Left lung (tissue), 4 donors: ENCODE measurements at regions not wholly inside any gene's neighbourhood (a gene's known extent, or its start where the extent isn't known, plus 50 kb on each side); places are given as distances from the start of the nearest gene placed in this dataset.
"Not testable (repeated sequence)": the region's sequence is repeated elsewhere in the genome, so short reads cannot be mapped to it uniquely, and the experiment has no call there.

Experiments used
- ATAC-seq: fragments of 200-7000 bp; cut with Tn5 transposase; one replicate; pipeline ENCODE4 v1.9.1; 2020; ENCODE audit warnings: moderate library complexity
- DNase-seq, 4 donors: peaks; one replicate each; pipeline ENCODE4 v3.0.0-alpha.2; 2013 to 2020
- H3K27ac ChIP-seq, 2 donors: fragments of 200-600 bp; sonication (generic) in 1 of 2; one replicate each; pipeline versions ENCODE4 v1.5.0 to v1.8.0; 2020 to 2021
- H3K27me3 ChIP-seq, 2 donors: fragments of 200-600 bp; sonication (generic) in 1 of 2; one replicate each; pipeline versions ENCODE4 v1.5.0 to v1.8.0; 2020 to 2021
- H3K36me3 ChIP-seq, 2 donors: fragments of 200-600 bp; sonication (generic) in 1 of 2; one replicate each; pipeline versions ENCODE4 v1.5.0 to v1.8.0; 2020 to 2021
- H3K4me1 ChIP-seq, 2 donors: fragments of 200-600 bp; one replicate each; pipeline ENCODE4 v1.8.0; 2021
- H3K4me3 ChIP-seq, 2 donors: fragments of 200-600 bp; sonication (generic) in 1 of 2; one replicate each; pipeline versions ENCODE4 v1.5.0 to v1.8.0; 2020 to 2021; ENCODE audit warnings: mild to moderate bottlenecking in 1 of 2
- H3K9me3 ChIP-seq, 2 donors: fragments of 200-600 bp; sonication (generic) in 1 of 2; one replicate each; pipeline versions ENCODE4 v1.5.0 to v1.8.0; 2020 to 2021
- intact Hi-C, 2 donors: fragments of 100-400 bp; cut with DNase I; formaldehyde crosslinking; loops; one replicate each; pipeline versions ENCODE4 v1.11.2 to v1.14.2; 2022
- TF ChIP-seq, protein P1 (sequence below), 2 donors: fragments of 200-600 bp; sonication (generic) in 1 of 2; IDR thresholded peaks; one replicate each; pipeline versions ENCODE4 v1.5.0 to v1.8.0; 2021; ENCODE audit warnings: antibody characterized with exemption in 2 of 2
- donor health status: DM: no; HTN: yes; CAD: no.
- donor health status: DM: no; HTN: no; CAD: no.

DNA sequence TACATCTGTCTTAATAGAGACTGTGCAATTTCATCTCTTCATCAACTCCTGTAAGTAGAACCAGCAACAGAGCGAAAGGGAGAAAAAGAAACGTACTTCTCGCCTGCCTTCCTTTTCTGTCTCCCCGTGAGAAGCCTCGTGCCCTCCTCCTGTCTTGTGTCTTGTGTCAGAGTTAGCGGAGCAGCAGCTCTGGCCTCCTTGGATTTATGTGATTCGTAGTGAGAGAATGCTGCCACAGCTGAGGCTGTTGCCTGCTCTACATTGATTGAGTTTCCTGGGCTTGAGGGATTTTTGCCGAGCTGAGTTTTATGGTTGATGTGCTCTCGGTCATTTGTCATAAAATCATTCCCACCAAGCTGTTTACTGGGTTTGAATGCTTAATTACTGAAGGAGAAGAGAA, 579.1 kb upstream of the RBFOX1 start:
- no peaks in the 10 kb centered on the region for H3K36me3 ChIP-seq
- no peak overlapping the region for H3K4me3 ChIP-seq
- no peaks in the 10 kb centered on the region for H3K27me3 ChIP-seq
- no peak overlapping the region for H3K27ac ChIP-seq
- DNase-seq (no peak), ATAC-seq (no peak)
- no peaks in the 10 kb centered on the region for H3K9me3 ChIP-seq
- intact Hi-C loops = no loop called here
- TF ChIP-seq, protein P1, sequence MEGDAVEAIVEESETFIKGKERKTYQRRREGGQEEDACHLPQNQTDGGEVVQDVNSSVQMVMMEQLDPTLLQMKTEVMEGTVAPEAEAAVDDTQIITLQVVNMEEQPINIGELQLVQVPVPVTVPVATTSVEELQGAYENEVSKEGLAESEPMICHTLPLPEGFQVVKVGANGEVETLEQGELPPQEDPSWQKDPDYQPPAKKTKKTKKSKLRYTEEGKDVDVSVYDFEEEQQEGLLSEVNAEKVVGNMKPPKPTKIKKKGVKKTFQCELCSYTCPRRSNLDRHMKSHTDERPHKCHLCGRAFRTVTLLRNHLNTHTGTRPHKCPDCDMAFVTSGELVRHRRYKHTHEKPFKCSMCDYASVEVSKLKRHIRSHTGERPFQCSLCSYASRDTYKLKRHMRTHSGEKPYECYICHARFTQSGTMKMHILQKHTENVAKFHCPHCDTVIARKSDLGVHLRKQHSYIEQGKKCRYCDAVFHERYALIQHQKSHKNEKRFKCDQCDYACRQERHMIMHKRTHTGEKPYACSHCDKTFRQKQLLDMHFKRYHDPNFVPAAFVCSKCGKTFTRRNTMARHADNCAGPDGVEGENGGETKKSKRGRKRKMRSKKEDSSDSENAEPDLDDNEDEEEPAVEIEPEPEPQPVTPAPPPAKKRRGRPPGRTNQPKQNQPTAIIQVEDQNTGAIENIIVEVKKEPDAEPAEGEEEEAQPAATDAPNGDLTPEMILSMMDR (IDR thresholded peaks at IDR 0.05) = no peak
- no peaks in the 10 kb centered on the region for H3K4me1 ChIP-seq

DNA sequence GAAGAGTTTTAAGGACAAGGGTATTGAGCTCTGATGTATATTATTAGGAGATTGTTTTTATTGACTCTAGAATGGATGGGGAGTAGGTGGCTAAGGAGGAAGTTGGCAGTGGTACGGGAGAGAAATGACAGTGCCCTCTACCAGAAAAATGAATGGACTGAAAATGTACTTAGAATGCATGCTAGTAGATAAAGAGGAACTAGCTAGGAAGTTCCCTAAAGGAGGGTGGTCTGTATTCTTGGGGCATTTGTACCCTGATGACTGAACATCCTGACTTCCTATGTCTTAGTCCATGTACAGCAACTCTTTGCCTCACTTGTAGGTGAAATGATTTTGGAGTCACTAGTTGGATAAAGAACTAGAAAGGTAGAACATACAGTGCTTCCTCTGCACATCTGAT, 581.5 kb upstream of the RBFOX1 start:
- DNase-seq (no peak), ATAC-seq (no peak)
- Histone ChIP-seq H3K4me3 (no peak overlapping the region), H3K9me3 (no peaks in the 10 kb centered on the region), H3K27me3 (no peaks in the 10 kb centered on the region), H3K4me1 (no peaks in the 10 kb centered on the region), H3K36me3 (no peaks in the 10 kb centered on the region), H3K27ac (no peak overlapping the region)
- intact Hi-C loops = no loop called here
- TF ChIP-seq, protein P1 (IDR thresholded peaks at IDR 0.05) = no peak

DNA sequence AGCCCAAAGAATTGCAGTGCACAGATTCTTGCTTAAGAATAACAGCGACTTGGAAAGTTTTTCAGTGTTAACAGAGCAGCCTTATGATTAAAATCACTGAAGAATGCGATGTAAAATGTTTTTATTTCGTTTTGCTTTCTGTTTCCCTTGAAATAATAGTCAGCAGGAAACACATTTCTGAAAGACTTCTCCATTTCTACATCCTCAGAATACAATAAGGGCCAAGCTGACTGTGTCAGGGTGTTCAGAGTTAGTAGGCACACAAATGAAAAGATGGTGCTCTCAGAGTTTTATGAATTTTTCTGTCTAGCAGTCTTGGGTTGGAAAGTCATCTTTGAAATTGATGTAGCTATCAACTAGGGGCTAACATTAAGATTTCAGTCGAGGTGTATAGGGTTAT, 582.9 kb upstream of the RBFOX1 start:
- DNase-seq = no peak
- intact Hi-C loops = no loop called here
- no peaks in the 10 kb centered on the region for H3K4me1 ChIP-seq
- no peaks in the 10 kb centered on the region for H3K27me3 ChIP-seq
- TF ChIP-seq, protein P1 (IDR thresholded peaks at IDR 0.05) = no peak
- no peak for ATAC-seq
- no peak overlapping the region for H3K4me3 ChIP-seq
- H3K27ac ChIP-seq = no peak overlapping the region
- no peaks in the 10 kb centered on the region for H3K9me3 ChIP-seq
- no peaks in the 10 kb centered on the region for H3K36me3 ChIP-seq

DNA sequence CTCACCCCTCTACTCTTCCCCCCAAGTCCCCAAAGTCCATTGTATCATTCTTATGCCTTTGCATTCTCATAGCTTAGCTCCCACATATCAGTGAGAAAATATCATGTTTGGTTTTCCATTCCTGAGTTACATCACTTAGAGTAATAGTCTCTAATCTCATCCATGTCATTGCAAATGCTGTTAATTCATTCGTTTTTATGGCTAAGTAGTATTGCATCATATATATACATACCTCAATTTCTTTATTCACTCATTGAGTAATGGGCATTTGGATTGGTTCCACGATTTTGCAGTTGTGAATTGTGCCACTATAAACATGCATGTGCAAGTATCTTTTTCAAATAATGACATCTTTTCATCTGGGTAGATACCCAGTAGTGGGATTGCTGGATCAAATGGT, 596.3 kb upstream of the RBFOX1 start:
- H3K27me3 ChIP-seq, H3K4me3 ChIP-seq, H3K36me3 ChIP-seq, H3K27ac ChIP-seq, DNase-seq, intact Hi-C loops, H3K4me1 ChIP-seq, ATAC-seq: not testable (repeated sequence)
- H3K9me3 ChIP-seq = peaks cover 0 to 14% of the 10 kb centered on the region in 2 donors

DNA sequence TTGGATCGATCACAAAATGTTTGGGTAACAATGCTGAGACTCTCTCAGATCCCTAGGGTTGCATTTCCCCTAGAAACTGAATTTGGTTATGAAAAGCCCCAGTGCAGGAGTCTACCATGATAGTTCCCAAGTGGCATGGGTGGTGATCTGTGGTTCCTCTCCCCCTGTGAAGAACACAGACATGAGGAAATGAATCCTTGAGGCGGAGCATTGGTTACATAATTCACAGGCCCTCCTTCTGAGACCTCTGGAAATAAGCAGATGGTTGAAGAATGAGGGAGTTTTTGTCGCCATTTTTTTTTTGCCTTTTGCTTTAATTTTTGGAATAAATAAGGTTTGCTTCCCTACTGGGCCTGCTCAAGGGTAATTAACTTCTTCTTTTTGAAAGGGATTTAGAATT, 597.0 kb upstream of the RBFOX1 start:
- Histone ChIP-seq H3K4me3 (no peak overlapping the region), H3K27ac (no peak overlapping the region), H3K9me3 (peaks cover 0 to 11% of the 10 kb centered on the region in 2 donors), H3K36me3 (no peaks in the 10 kb centered on the region), H3K27me3 (peaks cover 0 to 8% of the 10 kb centered on the region in 2 donors), H3K4me1 (no peaks in the 10 kb centered on the region)
- no peak for ATAC-seq
- TF ChIP-seq, protein P1 (IDR thresholded peaks at IDR 0.05) = no peak
- no peak for DNase-seq
- intact Hi-C loops = no loop called here

DNA sequence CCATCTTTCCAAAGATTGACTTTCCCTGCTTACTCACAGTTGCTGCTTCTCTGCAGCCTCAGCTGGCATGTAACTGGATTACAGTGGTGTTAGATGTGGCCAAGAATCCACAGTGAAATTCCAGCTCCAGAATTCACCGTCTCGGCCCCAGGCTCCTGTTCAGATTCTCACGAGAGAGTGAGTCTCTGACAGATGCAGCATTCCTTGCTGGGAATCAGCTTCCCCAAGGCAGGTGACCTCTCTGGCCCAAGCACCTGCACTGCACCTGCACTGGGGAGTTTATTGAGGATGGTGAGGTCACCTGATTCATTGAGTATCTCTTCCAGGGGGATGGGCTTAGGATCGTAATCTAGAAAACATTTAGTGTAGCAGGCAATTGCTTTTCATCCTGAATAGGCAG, 600.5 kb upstream of the RBFOX1 start:
- TF ChIP-seq, protein P1 (IDR thresholded peaks at IDR 0.05) = no peak
- Histone ChIP-seq H3K9me3 (peaks cover 0 to 3% of the 10 kb centered on the region in 2 donors), H3K27ac (no peak overlapping the region), H3K4me1 (no peaks in the 10 kb centered on the region), H3K36me3 (no peaks in the 10 kb centered on the region), H3K27me3 (peaks cover 0 to 8% of the 10 kb centered on the region in 2 donors), H3K4me3 (no peak overlapping the region)
- intact Hi-C loops = no loop called here
- DNase-seq = no peak
- ATAC-seq = no peak
